Uterus (tissue), 3 donors: ENCODE measurements at regions not wholly inside any gene's neighbourhood (a gene's known extent, or its start where the extent isn't known, plus 50 kb on each side); places are given as distances from the start of the nearest gene placed in this dataset.
A peak's percentile ranks its signal among the peaks of the same experiment; 100 is the strongest.

Source experiments
- DNase-seq, 2 donors: peaks; one replicate each; pipeline ENCODE4 v3.0.0-alpha.2; 2019 to 2020
- H3K27ac ChIP-seq, 2 donors: fragments of 200-600 bp; sonication (generic); 1 replicate in 1 of 2; 2 replicates in 1 of 2; pipeline ENCODE4 v1.5.1; 2016 to 2018
- H3K27me3 ChIP-seq, 2 donors: fragments of 200-600 bp; sonication (generic); one replicate each; pipeline ENCODE4 v1.5.1; 2018 to 2019; ENCODE audit warnings: control low read depth in 1 of 2
- H3K36me3 ChIP-seq, 2 donors: fragments of 200-600 bp; sonication (generic); one replicate each; pipeline ENCODE4 v1.5.1; 2019; ENCODE audit warnings: control low read depth in 1 of 2
- H3K4me1 ChIP-seq, 2 donors: fragments of 200-600 bp; sonication (generic); one replicate each; pipeline ENCODE4 v1.5.1; 2018 to 2019; ENCODE audit warnings: control low read depth in 1 of 2
- H3K4me3 ChIP-seq, 2 donors: fragments of 200-600 bp; sonication (generic); 1 replicate in 1 of 2; 2 replicates in 1 of 2; pipeline ENCODE4 v1.5.1; 2018 to 2019; ENCODE audit warnings: mild to moderate bottlenecking in 1 of 2
- H3K9me3 ChIP-seq, 2 donors: fragments of 200-600 bp; sonication (generic); one replicate each; pipeline ENCODE4 v1.5.1; 2019; ENCODE audit warnings: control low read depth in 1 of 2
- POLR2A ChIP-seq, 2 donors: fragments of 450-650 bp; IDR thresholded peaks; one replicate each; pipeline ENCODE4 v1.6.1; 2016; ENCODE audit warnings: antibody characterized with exemption in 2 of 2, mild to moderate bottlenecking in 1 of 2, moderate library complexity in 1 of 2
- intact Hi-C: fragments of 100-400 bp; cut with DNase I; formaldehyde crosslinking; loops from one replicate; pipeline ENCODE4 v1.15.1; 2023; ENCODE audit warnings: low total_unique reads
- TF ChIP-seq, protein P1 (sequence below), 4 experiments: fragments of 200-600 bp in 2 of 4; fragments of 450-650 bp in 2 of 4; sonication (generic) in 2 of 4; IDR thresholded peaks; one replicate each; pipeline ENCODE4 v1.5.1; 2016 to 2019; ENCODE audit warnings: antibody characterized with exemption in 4 of 4, mild to moderate bottlenecking in 2 of 4, moderate library complexity in 1 of 4
- donor health status: DM: yes; HTN: yes; CAD: no.

DNA sequence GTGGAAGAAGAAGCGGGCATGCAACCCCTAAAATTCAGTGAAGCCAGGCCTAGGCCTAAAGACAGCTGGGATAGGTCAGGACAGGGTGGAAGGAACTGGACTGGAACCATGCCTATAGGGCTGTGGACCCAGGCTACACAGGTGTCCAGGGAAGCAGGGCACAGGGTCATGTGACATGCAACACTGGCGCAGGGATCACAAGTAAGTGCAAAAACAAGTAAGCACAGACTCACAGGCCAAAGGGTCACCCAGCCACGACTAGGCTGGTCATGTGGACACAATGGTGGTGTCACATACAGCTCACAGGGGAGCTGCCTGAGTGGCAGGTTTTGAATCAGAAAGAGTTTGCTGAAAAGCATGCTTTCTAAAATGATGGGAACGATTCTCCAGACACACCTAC is 195.7 kb downstream of the SPTSSA start:
- Histone ChIP-seq H3K9me3 (no peaks in the 10 kb centered on the region), H3K27ac (no peak overlapping the region), H3K4me3 (no peak overlapping the region), H3K4me1 (no peaks in the 10 kb centered on the region), H3K27me3 (no peaks in the 10 kb centered on the region), H3K36me3 (no peaks in the 10 kb centered on the region)
- no peak for DNase-seq
- no peak for TF ChIP-seq POLR2A (IDR thresholded peaks at IDR 0.05)
- TF ChIP-seq, protein P1, sequence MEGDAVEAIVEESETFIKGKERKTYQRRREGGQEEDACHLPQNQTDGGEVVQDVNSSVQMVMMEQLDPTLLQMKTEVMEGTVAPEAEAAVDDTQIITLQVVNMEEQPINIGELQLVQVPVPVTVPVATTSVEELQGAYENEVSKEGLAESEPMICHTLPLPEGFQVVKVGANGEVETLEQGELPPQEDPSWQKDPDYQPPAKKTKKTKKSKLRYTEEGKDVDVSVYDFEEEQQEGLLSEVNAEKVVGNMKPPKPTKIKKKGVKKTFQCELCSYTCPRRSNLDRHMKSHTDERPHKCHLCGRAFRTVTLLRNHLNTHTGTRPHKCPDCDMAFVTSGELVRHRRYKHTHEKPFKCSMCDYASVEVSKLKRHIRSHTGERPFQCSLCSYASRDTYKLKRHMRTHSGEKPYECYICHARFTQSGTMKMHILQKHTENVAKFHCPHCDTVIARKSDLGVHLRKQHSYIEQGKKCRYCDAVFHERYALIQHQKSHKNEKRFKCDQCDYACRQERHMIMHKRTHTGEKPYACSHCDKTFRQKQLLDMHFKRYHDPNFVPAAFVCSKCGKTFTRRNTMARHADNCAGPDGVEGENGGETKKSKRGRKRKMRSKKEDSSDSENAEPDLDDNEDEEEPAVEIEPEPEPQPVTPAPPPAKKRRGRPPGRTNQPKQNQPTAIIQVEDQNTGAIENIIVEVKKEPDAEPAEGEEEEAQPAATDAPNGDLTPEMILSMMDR (IDR thresholded peaks at IDR 0.05): no peak
- intact Hi-C loops: no loop called here

- Histone ChIP-seq H3K4me1 (no peaks in the 10 kb centered on the region), H3K27me3 (no peaks in the 10 kb centered on the region), H3K27ac (no peak overlapping the region), H3K36me3 (no peaks in the 10 kb centered on the region), H3K4me3 (no peak overlapping the region), H3K9me3 (no peaks in the 10 kb centered on the region)
- intact Hi-C loops: no loop called here
- no peak for TF ChIP-seq POLR2A (IDR thresholded peaks at IDR 0.05)
- TF ChIP-seq, protein P1 (IDR thresholded peaks at IDR 0.05): no peak
- no peak for DNase-seq
These were observed 199.7 kb downstream of the SPTSSA start for GRCh38 chr14:34262127-34262910.

DNA sequence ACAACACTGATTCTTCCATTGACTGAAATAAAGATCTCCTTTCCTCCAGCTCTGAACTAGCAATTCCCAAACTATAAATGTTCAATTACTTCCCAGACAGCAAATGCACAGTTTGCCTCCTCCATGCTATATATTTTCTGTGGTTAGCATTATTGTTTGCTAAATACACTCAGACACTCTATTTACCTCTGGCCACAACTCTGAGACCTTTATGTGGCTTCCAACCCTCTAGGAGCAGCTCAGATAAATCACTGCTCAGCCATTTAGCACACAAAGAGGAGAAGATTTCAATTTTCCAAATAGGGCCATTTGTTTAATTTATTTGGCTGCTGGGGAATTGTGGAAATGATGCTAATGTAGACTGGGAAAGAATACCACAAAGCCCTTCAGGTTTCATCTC is 202.0 kb downstream of the SPTSSA start:
- Histone ChIP-seq H3K36me3 (no peaks in the 10 kb centered on the region), H3K4me1 (no peaks in the 10 kb centered on the region), H3K4me3 (no peak overlapping the region), H3K27me3 (no peaks in the 10 kb centered on the region), H3K9me3 (no peaks in the 10 kb centered on the region), H3K27ac (no peak overlapping the region)
- DNase-seq: no peak
- intact Hi-C loops: no loop called here
- TF ChIP-seq, protein P1 (IDR thresholded peaks at IDR 0.05): no peak
- no peak for TF ChIP-seq POLR2A (IDR thresholded peaks at IDR 0.05)

DNA sequence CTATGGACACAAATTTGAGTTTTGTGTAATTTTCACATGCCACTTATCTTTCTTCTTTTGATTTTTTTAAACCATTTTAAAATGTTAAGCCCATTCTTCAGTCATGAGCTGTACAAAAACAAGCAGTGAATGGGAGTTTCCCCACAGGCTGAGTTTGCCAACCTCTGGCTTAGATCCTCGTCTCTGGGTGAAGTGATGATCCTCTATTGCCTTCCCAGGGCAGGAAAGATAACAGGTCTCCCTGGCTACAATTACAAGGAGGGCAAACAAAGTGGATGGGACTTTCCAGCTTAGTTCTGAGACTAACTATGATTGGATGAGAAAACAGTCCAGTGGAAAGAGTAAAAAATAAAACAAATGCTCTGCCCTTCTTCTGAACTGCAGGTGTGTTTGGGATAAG is 203.7 kb downstream of the SPTSSA start:
- H3K27ac ChIP-seq: peak overlapping the region; percentile 40 to 62
- H3K9me3 ChIP-seq: no peaks in the 10 kb centered on the region
- TF ChIP-seq POLR2A (IDR thresholded peaks at IDR 0.05): no peak
- TF ChIP-seq, protein P1 (IDR thresholded peaks at IDR 0.05): no peak
- H3K36me3 ChIP-seq: no peaks in the 10 kb centered on the region
- no peaks in the 10 kb centered on the region for H3K27me3 ChIP-seq
- H3K4me3 ChIP-seq: no peak overlapping the region
- no peaks in the 10 kb centered on the region for H3K4me1 ChIP-seq
- DNase-seq: peak; percentile 36 to 48
- intact Hi-C loops: no loop called here

GRCh38 chr14:34257505-34257904 is 204.5 kb downstream of the SPTSSA start:
- peak overlapping the region; percentile 16 to 62 for H3K27ac ChIP-seq
- DNase-seq: no peak
- H3K9me3 ChIP-seq: no peaks in the 10 kb centered on the region
- no peaks in the 10 kb centered on the region for H3K4me1 ChIP-seq
- no peak overlapping the region for H3K4me3 ChIP-seq
- H3K36me3 ChIP-seq: no peaks in the 10 kb centered on the region
- TF ChIP-seq POLR2A (IDR thresholded peaks at IDR 0.05): no peak
- TF ChIP-seq, protein P1 (IDR thresholded peaks at IDR 0.05): no peak
- intact Hi-C loops: no loop called here
- no peaks in the 10 kb centered on the region for H3K27me3 ChIP-seq
